ENCODE measurements at regions not wholly inside any gene's neighbourhood (a gene's known extent, or its start where the extent isn't known, plus 50 kb on each side); places are given as distances from the start of the nearest gene placed in this dataset.

DNA sequence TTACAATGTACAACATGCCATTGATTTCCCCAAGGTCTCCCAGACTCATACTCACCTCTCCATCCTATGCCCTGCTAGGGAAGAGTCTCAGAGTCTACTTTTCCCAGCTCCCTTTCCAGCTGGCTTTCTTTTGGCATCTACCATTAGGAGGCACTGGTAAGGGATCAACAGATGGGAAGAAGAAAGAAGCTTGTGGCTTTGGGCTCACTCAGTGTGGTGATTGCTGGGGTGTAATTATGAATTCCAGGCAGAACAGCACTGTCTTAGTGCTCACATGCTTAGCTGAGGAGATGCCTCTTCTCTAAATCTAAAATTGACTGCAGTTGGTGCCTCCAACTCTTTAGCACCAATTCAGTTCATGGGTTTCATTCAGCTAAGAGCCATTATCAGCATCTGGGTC lies 330.0 kb downstream of the PSAT1 start:
- TF ChIP-seq, protein P1, sequence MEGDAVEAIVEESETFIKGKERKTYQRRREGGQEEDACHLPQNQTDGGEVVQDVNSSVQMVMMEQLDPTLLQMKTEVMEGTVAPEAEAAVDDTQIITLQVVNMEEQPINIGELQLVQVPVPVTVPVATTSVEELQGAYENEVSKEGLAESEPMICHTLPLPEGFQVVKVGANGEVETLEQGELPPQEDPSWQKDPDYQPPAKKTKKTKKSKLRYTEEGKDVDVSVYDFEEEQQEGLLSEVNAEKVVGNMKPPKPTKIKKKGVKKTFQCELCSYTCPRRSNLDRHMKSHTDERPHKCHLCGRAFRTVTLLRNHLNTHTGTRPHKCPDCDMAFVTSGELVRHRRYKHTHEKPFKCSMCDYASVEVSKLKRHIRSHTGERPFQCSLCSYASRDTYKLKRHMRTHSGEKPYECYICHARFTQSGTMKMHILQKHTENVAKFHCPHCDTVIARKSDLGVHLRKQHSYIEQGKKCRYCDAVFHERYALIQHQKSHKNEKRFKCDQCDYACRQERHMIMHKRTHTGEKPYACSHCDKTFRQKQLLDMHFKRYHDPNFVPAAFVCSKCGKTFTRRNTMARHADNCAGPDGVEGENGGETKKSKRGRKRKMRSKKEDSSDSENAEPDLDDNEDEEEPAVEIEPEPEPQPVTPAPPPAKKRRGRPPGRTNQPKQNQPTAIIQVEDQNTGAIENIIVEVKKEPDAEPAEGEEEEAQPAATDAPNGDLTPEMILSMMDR (IDR thresholded peaks at IDR 0.05; ENCODE audit: low read length): no peak
- TF ChIP-seq EZH2 (optimal IDR thresholded peaks at IDR 0.05; ENCODE audit: low read depth, low read length): no peak
- no peak for TF ChIP-seq EZH2phosphoT487 (IDR thresholded peaks at IDR 0.05; ENCODE audit: low read length)
